ENCODE measurements at regions not wholly inside any gene's neighbourhood (a gene's known extent, or its start where the extent isn't known, plus 50 kb on each side); places are given as distances from the start of the nearest gene placed in this dataset.
A peak's percentile ranks its signal among the peaks of the same experiment; 100 is the strongest.
"Not testable (repeated sequence)": the region's sequence is repeated elsewhere in the genome, so short reads cannot be mapped to it uniquely, and the experiment has no call there.

DNA sequence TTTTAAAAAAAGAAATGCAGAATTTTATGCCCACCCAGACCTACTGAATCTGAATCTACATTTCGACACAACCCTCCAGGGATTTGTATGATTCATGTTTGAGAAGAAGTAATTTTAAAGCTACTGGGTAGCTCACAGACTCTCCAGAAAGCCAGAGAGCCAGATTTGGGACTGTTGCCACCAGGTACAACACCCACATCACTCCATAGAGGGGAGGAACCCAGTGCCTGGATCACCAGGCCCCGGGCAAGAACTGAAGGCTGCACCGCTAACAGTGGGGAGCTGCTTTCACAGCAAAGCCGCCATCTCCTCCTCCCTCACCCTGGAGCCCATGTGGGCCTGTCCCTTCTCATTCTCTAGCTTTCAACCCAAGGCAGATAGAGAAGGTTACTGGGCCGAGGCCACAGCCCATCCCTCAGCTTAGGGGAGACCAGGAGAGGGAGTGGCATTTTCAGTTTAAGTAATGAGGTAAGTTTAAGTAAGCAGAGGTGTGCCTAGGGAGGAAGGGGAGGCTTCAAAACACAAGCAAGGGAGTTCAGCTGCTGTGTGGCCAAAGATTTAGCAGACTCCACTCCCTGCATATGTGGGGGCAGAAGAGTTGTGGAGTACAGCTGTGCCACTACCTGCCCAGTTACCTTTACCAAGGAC is 109.8 kb downstream of the IL12A start:
- DNase-seq, result no peak

DNA sequence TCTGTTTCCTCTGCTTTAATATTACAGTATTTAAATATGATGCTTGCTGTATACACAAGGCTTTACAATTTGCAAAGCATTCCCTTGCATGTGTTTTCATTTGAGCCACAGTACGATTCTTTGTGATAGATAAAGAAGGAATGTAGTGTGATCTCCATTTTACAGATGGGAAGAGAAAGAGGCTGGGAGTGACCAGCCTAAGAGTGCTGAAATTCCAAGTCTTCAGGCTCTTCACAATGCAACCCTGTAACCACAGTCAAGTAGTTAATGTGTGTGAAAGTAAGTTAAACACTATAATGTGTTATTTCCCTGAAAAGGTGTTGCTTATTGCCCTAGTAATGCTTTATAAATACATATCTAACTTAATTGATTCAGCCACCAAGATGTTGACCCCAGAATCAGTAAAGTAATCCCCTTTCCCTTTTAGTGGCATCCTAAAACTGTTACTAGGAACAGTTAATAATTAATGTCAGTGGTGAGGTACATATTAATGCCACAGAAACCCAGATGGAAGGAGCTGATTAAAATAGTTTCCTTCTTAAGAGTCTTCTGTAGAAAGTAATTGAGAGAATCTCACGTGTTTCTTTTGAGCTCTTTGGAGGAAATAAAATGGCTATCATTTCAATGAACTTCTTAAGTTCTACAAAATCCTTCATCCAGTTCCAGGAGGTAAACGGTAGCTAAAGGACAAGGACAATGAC is 110.4 kb downstream of the IL12A start:
- DNase-seq, result no peak

DNA sequence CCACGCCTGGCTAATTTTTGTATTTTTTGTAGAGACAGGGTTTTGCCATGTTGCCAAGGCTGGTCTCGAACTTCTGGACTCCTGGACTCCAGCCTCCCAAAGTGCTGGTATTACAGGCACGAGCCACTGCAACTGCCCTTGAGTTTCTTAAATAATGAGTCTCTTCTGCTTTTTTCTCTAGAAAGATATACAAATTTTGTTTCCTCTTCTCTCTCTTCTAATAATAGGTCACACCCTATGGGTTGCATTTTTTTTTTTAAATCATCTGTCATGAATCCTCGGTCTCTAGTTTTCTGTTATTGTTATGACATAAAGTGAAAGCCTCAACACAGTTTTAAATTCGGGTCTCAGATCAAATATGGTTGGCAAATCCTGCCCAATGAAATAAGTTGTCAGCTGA is 111.2 kb downstream of the IL12A start:
- no peak for DNase-seq

DNA sequence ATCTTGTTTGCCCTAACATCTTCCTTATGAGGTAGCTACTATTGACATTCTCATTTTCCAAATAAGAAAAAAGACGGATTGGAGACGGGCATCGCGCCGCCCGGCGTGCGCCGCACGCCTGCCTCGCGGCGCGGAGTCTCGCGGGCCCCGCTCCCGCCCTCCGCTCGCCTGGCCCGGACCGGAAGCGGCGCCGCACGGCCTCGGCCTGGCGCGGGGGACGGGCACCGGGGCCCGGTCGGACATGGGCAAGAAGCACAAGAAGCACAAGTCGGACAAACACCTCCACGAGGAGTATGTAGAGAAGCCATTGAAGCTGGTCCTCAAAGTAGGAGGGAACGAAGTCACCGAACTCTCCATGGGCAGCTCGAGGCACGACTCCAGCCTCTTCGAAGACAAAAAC is 112.0 kb downstream of the IL12A start:
- no peak for DNase-seq

DNA sequence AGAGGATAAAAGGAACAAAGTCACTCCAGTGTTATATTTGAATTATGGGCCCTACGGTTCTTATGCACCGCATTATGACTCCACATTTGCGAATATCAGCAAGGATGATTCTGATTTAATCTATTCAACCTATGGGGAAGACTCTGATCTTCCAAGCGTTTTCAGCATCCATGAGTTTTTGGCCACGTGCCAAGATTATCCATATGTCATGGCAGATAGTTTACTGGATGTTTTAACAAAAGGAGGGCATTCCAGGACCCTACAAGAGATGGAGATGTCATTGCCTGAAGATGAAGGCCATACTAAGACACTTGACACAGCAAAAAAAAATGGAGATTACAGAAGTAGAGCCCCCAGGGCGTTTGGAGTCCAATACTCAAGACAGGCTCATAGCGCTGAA is 113.4 kb downstream of the IL12A start:
- DNase-seq, result not testable (repeated sequence)

DNA sequence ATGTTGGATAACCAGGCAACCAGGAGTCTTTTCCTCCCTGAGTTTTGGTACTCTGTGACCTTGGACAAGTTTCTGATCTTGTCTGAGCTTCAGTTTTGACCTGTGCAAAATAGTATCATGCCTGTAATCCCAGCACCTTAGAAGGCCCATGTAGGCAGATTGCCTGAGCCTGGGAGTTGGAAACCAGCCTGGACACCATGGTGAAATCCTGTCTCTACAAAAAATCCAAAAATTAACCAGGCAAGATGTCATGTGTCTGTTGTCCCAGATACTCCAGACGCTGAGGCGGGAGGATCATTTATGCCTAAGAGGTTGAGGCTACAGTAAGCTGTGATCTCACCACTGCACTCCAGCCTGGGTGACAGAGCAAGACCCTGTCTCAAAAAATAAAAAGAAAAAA is 114.8 kb downstream of the IL12A start:
- no peak for DNase-seq

DNA sequence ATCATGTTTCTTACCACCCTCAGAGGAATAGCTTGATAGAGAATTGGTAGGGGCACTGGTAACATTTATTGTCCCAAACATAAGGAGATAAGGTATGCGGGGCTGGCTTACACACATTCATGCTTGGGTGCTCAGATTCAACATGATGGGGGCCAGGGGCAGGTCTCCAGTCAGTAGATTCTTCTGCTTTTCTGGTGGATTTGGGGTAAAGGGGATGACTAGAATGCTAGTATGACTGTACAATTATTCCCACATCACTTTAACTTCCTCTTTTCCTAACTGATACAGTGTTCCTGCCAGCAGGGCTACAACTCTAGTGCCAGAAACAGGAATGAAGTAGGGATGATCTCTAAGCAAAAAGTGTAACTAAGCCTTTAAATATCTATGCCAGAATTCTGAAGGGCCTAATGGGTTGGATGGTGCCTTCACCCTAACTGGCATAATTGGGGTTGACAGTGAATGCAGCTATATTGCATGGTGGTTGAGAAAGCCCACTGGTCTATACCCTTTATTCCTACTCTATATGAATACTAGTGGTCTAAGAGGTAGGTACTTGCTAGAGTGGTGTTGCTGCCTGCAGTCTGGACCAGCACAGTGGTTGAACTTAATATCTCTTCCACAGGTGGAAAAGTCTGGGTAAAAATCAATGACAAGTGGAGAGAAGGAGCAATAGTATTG is 117.4 kb downstream of the IL12A start:
- DNase-seq, result no peak

DNA sequence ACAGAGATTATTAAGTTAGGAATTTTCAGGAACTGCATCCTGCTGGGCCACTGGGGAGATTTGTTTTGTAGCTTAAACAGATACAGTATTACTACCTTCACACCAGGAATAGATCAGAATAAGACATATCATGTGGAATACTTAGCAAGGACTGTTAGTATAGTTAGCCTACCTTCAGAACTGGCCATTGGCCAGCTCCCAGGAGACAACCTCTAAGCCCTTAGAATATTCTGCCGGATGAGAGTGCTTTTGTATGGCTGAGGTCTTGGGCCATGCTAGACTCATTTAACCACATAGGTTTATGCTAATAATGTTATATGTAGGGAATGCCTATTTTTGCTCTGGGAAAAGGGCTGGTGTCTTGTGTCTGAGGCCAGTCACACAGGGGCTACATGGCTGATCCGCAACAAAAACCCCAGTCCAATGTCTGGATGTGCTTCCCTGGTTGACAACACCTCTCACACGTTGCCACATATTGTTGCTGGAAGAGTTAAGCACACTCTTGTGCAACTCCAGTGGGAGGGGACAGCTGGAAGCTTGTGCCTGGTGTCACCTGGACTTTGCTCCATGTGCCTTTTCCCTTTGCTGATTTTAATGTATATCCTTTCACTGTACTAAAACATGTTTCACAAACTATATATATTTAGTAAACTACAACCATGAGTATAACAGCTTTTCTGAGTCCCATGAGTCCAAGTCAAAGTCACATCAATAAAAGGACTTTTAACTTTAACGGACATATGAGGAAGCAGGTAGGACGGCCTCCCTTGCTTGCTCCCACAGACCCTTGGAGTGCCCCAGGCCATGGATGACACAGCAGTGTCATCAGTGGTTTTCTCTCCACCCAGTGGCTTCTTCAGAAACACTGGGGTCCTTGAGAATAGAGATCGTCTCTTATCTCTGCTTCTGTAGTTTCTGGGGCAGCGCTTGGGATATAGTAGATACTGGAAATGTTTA is 118.0 kb upstream of the C3orf80 start:
- no peak for DNase-seq

DNA sequence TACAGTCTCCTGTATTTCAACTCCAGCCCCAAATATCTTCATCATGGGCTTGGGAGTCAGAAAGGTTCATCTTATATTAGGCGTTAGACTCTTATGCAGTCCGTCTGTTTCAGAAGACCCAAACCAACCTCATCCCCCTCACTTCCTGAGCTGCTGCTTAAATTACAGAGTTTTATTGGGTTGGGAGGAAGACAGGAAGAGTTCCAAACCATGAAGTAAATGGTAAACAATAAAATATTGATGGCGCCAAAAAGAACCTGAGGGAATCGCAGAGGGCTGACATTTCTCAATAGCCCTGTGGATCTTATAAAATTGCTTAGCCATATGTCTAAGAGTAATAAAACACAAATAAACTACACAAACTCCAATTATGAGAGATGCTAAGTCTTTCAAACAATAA is 116.9 kb upstream of the C3orf80 start:
- no peak for DNase-seq

DNA sequence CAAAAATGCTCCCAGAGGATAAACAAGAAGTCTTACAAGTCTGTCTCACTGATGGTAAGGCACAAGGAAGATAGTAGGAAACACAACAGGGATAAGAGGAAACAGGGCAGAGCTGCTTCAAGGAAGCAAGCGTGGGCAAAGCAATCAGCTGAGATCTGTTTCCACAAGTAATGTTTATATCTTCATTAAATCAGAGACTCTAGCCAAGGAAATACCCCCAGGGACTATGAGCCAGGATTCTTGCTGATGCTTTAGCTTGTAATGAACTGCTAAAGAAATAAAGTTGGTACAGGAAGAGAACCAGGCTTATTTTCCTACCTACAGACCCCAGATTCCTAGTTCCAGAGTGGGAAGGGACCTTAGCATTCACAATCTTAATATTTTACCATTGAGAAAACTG is 112.7 kb upstream of the C3orf80 start:
- DNase-seq, result no peak

DNA sequence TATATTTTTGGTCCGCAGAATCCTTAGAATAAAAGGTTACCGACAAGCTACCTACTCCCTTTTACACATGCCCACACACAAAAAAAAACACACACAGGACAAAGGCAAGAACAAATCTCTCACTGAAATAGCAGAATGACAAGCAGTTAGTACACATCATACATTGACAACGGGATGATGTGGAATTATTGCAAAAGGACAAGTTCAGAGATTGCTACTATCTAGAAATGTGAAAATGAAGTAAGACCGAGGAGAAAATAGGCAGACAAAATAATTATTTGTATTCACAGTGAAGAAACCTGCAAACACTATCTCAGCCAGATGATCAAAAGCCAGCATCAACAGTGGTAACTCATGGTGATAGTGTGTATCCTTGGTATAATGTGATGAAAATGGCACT is 112.2 kb upstream of the C3orf80 start:
- no peak for DNase-seq

DNA sequence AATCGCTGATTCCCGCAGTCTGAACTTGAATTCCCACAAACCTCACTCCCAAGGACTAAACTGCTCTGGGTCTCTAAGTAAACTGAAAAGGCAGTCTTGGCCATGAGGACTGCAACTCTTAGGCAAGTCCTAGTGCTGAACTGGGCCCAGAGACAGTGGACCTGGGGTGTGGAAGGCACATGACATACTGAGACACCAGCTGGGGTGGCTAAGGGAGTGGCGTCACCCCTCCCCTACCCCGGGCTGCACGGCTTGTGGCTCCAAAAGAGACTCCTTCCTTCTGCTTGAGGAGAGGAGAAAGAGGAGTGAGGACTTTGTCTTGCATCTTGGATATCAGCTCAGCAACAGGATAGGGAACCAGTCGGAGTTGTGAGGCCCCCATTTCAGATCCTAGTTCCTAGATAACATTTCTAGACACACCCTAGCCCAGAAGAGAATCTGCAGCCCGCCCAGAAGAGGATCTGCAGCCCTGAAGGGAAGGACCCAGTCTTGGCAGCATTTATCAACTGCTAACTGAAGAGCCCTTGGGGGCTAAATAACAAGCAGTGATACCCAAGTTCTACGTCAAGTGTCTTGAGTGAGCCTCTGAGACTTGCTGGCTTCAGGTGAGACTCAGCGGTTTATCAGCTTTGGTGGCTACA is 110.7 kb upstream of the C3orf80 start:
- peak; percentile 10 for DNase-seq

DNA sequence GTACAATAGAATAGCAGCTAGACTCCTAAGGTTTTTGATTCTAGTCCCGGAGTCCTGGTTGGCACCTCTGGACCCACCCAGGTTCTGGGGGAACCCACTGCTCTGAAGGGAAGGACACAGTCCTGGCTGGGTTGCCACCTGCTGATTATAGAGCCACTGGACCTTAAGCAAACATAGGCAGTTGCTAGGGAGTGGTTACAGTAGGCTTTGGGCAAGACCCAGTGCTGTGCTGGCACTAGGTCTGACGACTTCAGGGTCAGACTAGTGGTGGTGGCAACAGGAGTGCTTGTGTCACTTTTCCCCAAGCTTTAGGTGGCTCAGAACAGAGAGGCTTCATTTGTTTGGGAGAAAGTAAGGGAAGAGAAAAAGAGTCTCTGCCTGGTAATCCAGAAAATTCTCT is 109.8 kb upstream of the C3orf80 start:
- no peak for DNase-seq

DNA sequence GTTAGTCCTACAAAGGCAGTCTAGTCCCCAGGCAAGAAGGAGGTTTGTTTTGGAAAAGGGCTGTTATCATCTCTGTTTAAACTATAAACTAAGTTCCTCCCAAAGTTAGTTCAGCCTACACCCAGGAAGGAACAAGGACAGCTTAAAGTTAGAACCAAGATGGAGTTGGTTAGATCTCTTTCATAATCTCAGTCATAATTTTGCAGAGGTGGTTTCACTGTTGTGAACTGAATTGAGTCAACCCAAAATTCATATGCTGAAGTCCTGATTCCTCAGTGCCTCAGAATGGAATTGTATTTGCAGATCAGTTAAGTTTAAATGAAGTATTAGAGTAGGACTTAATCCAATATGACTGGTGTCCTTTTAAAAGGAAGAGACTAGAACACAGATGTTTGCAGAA is 101.0 kb upstream of the C3orf80 start:
- no peak for DNase-seq

DNA sequence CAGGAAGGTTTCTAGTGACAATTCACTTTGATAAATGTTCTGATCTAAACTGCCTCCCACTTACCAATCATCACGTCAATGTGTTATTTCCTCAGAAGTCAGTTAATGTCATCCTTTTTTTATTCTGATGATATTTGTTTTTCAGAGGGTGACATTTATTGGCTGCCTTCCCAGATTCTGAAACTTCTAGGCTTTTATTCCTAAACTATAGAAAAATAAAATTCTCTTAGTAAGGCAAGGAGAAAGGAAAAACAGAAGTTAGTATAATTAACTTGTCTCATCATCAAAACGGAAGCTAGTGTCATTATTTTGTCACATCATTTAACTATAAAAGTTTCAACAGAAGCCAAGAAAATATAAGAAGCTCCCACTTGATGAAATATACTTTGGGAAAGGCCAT is 100.0 kb upstream of the C3orf80 start:
- peak; percentile 43 for DNase-seq

DNA sequence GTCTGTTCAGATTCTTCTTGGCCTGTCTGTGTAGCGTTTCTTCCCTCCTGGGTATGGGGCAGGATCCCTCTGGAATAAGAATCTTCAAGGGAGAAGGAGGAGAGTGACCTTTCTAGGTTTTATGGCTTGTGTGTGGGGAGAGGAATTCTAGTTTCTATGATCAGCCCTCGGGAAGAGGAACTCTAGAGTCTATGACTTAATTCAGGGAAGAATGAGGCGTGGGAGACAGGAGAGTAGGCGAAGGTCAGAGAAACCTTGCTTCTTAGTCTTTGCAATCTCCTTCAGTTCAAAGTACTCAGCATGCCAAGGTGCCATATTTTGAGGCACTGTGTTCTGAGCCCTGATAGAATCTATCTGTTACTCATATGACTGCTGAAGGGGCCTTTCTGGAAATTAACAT is 99.2 kb upstream of the C3orf80 start:
- no peak for DNase-seq

DNA sequence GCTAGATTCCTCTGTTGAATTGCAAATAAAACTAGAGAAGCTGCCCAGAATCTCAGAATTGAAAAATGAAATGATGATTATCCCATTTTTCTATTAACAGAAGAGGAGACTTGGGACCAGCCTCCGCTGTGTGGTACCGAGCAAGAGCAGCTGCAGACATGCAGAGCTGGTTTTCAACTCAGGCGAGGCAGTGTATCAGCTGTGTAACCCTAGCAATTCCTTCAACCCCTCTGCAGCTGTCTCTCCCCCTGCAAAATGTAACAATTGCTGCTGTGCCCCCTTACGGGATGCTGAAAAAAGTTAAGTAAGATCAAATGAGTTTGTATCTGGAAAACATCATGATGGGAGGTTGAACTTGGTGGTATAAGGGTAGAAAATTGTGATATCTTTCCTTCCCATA is 98.5 kb upstream of the C3orf80 start:
- no peak for DNase-seq

DNA sequence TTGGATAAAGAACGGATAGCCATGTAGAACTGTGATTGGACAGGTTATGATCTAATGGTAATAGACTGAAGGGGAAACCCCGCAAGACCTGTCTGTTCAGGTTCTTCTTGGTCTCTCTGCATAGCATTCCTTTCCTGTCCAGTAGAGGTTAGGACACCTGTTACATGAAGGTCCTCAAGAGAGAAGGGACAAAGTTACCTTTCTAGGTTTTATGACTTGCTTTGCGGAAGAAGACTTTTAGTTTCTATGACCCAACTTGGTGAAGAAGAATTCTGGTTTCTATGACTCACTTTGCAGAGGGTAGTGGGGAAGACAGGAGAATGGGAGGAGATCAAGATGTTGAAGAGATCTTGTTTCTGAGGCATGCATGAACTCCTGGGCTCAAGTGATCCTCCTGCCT is 97.9 kb upstream of the C3orf80 start:
- DNase-seq, result no peak

DNA sequence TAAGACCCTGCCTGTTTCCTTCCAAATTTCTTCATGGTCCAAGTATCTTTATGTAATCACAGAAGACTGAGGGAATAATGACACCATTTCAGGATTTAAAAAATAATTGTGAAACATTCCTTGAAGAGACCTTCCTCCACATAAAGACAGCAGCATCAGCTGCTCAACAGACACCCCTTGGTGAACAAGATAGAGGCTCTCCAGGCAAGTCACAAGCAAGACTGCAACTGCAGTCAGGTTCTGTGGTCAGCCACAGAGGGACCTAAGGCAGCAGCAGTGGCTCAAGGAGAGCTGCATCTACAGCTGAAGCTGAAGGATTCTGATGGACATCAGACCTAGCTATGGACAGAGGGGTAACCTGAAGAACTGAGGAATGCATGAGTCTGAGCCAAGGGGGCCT is 97.2 kb upstream of the C3orf80 start:
- DNase-seq, result no peak

DNA sequence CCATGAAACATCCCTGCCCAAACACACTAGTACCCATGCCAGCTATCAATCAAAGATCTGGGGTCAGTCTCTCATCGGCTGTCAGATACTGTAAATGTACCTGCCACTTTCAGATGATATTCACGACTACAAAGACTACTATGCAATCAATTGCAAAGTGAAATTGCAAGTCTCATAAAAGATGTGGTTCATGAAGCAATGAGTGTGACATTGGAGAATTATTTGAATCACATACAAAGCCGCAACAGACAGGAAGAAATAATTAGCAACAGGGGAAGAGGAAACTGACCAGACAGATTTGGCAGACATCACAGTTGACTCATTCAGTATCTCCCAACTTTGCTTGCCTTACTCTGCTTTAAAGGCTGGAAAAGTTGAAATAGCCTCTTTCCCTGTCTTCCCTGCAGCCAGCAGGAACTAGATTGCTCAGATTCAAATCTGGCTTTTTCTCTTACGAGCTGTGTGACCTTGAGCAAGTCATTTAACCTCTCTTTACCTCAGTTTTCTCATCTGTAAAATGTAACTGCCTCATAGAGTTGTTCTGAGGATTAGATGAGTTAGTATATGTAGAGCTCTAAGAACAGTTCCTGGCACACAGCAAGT is 95.7 kb upstream of the C3orf80 start:
- no peak for DNase-seq

DNA sequence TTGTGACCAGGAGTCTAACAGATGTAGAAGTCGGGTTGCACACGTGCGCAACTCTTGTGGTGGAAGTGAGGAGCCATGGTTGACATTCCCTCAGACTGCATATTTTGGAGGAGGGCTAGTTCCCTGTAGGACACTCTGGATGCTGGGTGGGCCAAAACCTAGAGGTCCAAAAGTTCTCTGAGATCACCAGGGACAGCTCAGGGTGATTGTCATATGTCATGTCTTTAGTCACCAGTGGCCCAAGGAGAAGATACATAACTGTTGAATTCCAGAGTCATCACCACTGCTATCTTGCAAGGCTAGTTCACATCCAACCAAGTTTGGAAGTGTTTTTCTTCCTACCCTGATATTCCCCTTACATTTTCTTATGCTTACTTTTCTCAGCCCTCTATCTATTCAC is 95.2 kb upstream of the C3orf80 start:
- no peak for DNase-seq

DNA sequence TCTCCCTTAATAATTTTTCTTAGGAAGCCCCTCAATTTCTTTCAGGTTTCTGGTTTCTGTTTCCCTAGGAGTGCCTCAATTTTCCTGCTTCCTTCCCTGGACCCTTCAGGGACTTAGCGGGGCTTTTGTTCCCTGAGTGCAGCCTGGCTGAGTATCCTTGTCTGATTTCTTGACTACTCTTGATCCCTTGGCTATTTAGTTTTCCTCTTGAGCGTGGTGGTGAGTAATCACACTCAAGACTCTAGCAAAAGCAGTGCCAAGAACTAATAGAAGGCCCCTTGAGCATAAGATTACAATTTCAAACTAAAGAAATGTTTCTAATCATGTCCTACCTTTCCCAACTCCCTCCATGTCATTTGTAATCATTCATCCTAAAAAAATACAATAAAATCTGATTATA is 94.3 kb upstream of the C3orf80 start:
- DNase-seq, result peak; percentile 90

Data from DMS79 treated with DMSO at 0.1 percent for 48 hours (cell line).